Lung (tissue), 11 donors: ENCODE measurements at regions not wholly inside any gene's neighbourhood (a gene's known extent, or its start where the extent isn't known, plus 50 kb on each side); places are given as distances from the start of the nearest gene placed in this dataset.

Experiments used
- ATAC-seq: fragments of 200-7000 bp; cut with Tn5 transposase; one replicate; pipeline ENCODE4 v1.9.1; 2020; ENCODE audit warnings: moderate number of reproducible peaks; ENCODE audit not compliant: insufficient read depth, low FRiP score
- DNase-seq, 3 donors: peaks; one replicate each; pipeline ENCODE4 v3.0.0-alpha.2; 2013 to 2017
- H3K27ac ChIP-seq, 2 donors: one replicate each; pipeline ENCODE4 v1.5.1; 2013; ENCODE audit warnings: mild to moderate bottlenecking in 2 of 2, moderate library complexity in 2 of 2, control low read depth in 1 of 2, inconsistent platforms in 1 of 2, low read depth in 1 of 2, low read length in 1 of 2
- H3K27me3 ChIP-seq, 3 donors: one replicate each; pipeline ENCODE4 v1.5.1; 2013; ENCODE audit warnings: low read length in 2 of 3; ENCODE audit not compliant: control insufficient read depth in 3 of 3, insufficient read depth in 3 of 3
- H3K36me3 ChIP-seq, 4 donors: one replicate each; pipeline ENCODE4 v1.5.1; 2013; ENCODE audit warnings: low read length in 4 of 4, mild to moderate bottlenecking in 1 of 4, moderate library complexity in 1 of 4; ENCODE audit not compliant: control insufficient read depth in 4 of 4, insufficient read depth in 4 of 4
- H3K4me1 ChIP-seq, 5 donors: one replicate each; pipeline ENCODE4 v1.5.1; 2013; ENCODE audit warnings: low read length in 5 of 5, mild to moderate bottlenecking in 2 of 5, moderate library complexity in 1 of 5; ENCODE audit not compliant: control insufficient read depth in 5 of 5, insufficient read depth in 5 of 5
- H3K4me3 ChIP-seq: one replicate; pipeline ENCODE4 v1.5.1; 2013; ENCODE audit warnings: mild to moderate bottlenecking, control low read depth, moderate library complexity
- H3K9ac ChIP-seq, 2 donors: one replicate each; pipeline ENCODE4 v1.5.1; 2013; ENCODE audit warnings: low read length in 2 of 2, control low read depth in 1 of 2; ENCODE audit not compliant: insufficient read depth in 1 of 2
- H3K9me3 ChIP-seq, 4 donors: one replicate each; pipeline ENCODE4 v1.5.1; 2013; ENCODE audit warnings: low read length in 3 of 4, mild to moderate bottlenecking in 1 of 4, moderate library complexity in 1 of 4; ENCODE audit not compliant: control insufficient read depth in 4 of 4, insufficient read depth in 3 of 4
- CTCF ChIP-seq: IDR thresholded peaks from 2 replicates; pipeline ENCODE4 v1.5.1; 2012; ENCODE audit warnings: mild to moderate bottlenecking; ENCODE audit errors: control extremely low read depth, extremely low read depth
- WGBS, 2 donors: extraction: QIAGEN DNeasy Blood & Tissue Kit; methylation state at CpG; one replicate each; pipeline ENCODE4 v1.1.7; 2013; 5-methylcytosine and 5-hydroxymethylcytosine counted together
- donor health status: control.
- donor health status: control.
- donor health status: Bipolar disorder and iron deficiency.
- donor health status: healthy.
- donor health status: DM: yes; HTN: yes; CAD: no.

- Histone ChIP-seq H3K4me1 (peaks cover 0 to 65% (median 4%) of the 10 kb centered on the region in 5 donors), H3K4me3 (no peak overlapping the region), H3K9me3 (peaks cover 0 to 3% (median 0%) of the 10 kb centered on the region in 4 donors), H3K27me3 (peaks cover 0 to 50% (median 44%) of the 10 kb centered on the region in 3 donors), H3K27ac (no peak overlapping the region), H3K9ac (no peak overlapping the region), H3K36me3 (no peaks in the 10 kb centered on the region)
- TF ChIP-seq CTCF: no peak
- ATAC-seq (no peak), DNase-seq (peak in 1 of 3 donors; percentile 5)
- WGBS, 2 donors: 43 to 45% methylated on average over 12 of the region's 12 CpGs
Observed at GRCh38 chr20:59398537-59399205, 98.3 kb downstream of the EDN3 start.

DNA sequence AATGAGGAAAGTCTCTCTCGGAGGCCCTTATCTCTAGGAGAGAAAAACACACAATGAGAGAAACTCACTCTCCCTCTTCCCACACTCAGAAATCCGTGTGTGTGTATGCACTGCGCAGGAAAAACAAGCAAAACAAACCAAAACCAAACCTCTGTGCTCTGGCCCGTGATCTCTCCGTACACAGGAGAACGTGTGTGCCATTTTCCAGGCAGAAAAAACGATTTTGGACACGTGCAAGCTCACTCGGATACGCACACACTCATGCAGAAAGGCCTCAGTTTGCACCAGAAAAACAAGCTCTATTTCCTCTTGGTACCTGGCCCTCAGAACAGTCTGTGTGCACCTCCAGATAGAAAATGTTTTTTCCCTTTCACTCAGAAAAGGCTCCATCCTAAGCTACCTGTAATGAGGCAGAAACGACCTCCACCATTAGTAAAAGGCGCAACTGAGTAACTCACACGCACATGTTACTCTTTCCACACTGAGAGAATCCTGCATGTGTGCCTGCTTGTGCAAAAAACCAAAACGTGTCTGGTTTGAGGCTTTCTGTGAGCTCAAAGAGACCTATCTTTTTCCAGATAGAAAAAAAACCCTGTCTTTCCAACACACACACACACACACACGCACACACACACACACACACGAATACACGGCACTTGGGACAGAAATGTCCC lies 99.2 kb downstream of the EDN3 start:
- no peaks in the 10 kb centered on the region for H3K36me3 ChIP-seq

GRCh38 chr20:59400708-59401107 lies 100.3 kb downstream of the EDN3 start:
- no peaks in the 10 kb centered on the region for H3K36me3 ChIP-seq
- 29 to 49% methylated on average over 9 of the region's 9 CpGs for WGBS, 2 donors
- no peak overlapping the region for H3K4me3 ChIP-seq
- DNase-seq (peak in 1 of 3 donors; percentile 11), ATAC-seq (no peak)
- H3K9ac ChIP-seq: no peak overlapping the region
- H3K4me1 ChIP-seq: peaks cover 0 to 65% (median 8%) of the 10 kb centered on the region in 5 donors
- no peak overlapping the region for H3K27ac ChIP-seq
- H3K27me3 ChIP-seq: peaks cover 5 to 62% (median 44%) of the 10 kb centered on the region in 3 donors
- H3K9me3 ChIP-seq: peaks cover 0 to 3% (median 0%) of the 10 kb centered on the region in 4 donors
- TF ChIP-seq CTCF: no peak

More for the DNA sequence above, 99.2 kb downstream of the EDN3 start:
- 66 to 75% methylated on average over 17 of the region's 17 CpGs for WGBS, 2 donors
- DNase-seq (peak in 1 of 3 donors; percentile 4), ATAC-seq (no peak)
- Histone ChIP-seq H3K4me3 (no peak overlapping the region), H3K9ac (no peak overlapping the region), H3K27ac (no peak overlapping the region), H3K27me3 (peaks cover 5 to 57% (median 44%) of the 10 kb centered on the region in 3 donors), H3K4me1 (peaks cover 0 to 65% (median 5%) of the 10 kb centered on the region in 5 donors), H3K9me3 (peaks cover 0 to 3% (median 0%) of the 10 kb centered on the region in 4 donors)
- TF ChIP-seq CTCF: no peak
